GM12891 (cell line): ENCODE measurements at regions not wholly inside any gene's neighbourhood (a gene's known extent, or its start where the extent isn't known, plus 50 kb on each side); places are given as distances from the start of the nearest gene placed in this dataset.

Experiments
- POLR2A ChIP-seq: IDR thresholded peaks from 2 replicates; pipeline ENCODE4 v1.6.1; 2011; ENCODE audit warnings: low read depth, low read length, control low read depth
- POLR2AphosphoS5 ChIP-seq: IDR thresholded peaks from 2 replicates; pipeline ENCODE4 v1.6.1; 2011; ENCODE audit warnings: low read depth, low read length, control low read depth
- POU2F2 ChIP-seq: IDR thresholded peaks from 2 replicates; pipeline ENCODE4 v1.6.1; 2011; ENCODE audit warnings: low read depth, mild to moderate bottlenecking, control low read depth, low read length, moderate library complexity
- TAF1 ChIP-seq: IDR thresholded peaks from 2 replicates; pipeline ENCODE4 v1.6.1; 2011; ENCODE audit warnings: low read depth, low read length, control low read depth

DNA sequence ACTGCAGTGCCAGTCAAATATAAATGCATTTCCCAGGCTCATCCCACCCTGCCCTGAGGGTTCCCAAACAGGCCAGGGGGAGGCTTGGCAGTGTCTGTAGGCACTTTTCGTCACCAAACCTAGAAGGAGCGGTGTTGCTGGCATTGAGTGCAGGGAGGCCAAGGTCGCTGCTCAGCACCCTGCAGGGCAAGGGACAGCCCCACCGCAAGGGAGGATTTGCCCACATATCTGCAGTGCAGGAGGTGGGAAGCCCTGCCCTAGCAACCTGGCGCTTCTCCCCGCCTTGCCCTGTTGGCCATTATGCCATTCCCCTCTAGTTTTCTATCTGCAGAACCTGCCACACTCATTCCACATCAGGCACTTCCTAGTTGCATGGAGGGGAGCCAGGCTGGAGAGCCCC, 327.8 kb upstream of the ADCY2 start:
- TF ChIP-seq POLR2A (no peak), TAF1 (no peak), POU2F2 (no peak), POLR2AphosphoS5 (no peak)
